Endodermal cell (in vitro differentiated cells): ENCODE measurements at regions not wholly inside any gene's neighbourhood (a gene's known extent, or its start where the extent isn't known, plus 50 kb on each side); places are given as distances from the start of the nearest gene placed in this dataset.

Source experiments
- DNase-seq: peaks from one replicate; pipeline ENCODE4 v3.0.0-alpha.2; 2017
- H3K27ac ChIP-seq: 2 replicates; pipeline ENCODE4 v1.5.1; 2013; ENCODE audit warnings: mild to moderate bottlenecking, low read depth, low read length, moderate library complexity
- H3K27me3 ChIP-seq: 2 replicates; pipeline ENCODE4 v1.6.1; 2013; ENCODE audit warnings: mild to moderate bottlenecking, low read length, moderate library complexity; ENCODE audit not compliant: insufficient read depth, control insufficient read depth, poor library complexity, severe bottlenecking
- H3K36me3 ChIP-seq: 2 replicates; pipeline ENCODE4 v1.7.0; 2013; ENCODE audit warnings: mild to moderate bottlenecking, low read length, moderate library complexity; ENCODE audit not compliant: control insufficient read depth, insufficient read depth
- H3K4me1 ChIP-seq: one replicate; pipeline ENCODE4 v1.7.0; 2013; ENCODE audit warnings: low read length; ENCODE audit not compliant: control insufficient read depth, insufficient read depth
- H3K4me3 ChIP-seq: 2 replicates; pipeline ENCODE4 v1.5.1; 2013; ENCODE audit warnings: mild to moderate bottlenecking, low read length, moderate library complexity
- H3K9ac ChIP-seq: 2 replicates; pipeline ENCODE4 v1.6.1; 2013; ENCODE audit warnings: mild to moderate bottlenecking, low read length, moderate library complexity; ENCODE audit not compliant: poor library complexity, severe bottlenecking; ENCODE audit errors: extremely low read depth
- H3K9me3 ChIP-seq: 2 replicates; pipeline ENCODE4 v1.6.1; 2013; ENCODE audit warnings: mild to moderate bottlenecking, low read length, moderate library complexity; ENCODE audit not compliant: control insufficient read depth
- H3K27ac Mint-ChIP-seq: 2 replicates; pipeline ENCODE4 v1.8.0; 2020; ENCODE audit warnings: mixed read lengths
- H3K27me3 Mint-ChIP-seq: 2 replicates; pipeline ENCODE4 v1.8.0; 2021; ENCODE audit warnings: mild to moderate bottlenecking, mixed read lengths; ENCODE audit not compliant: insufficient read depth
- H3K36me3 Mint-ChIP-seq: 2 replicates; pipeline ENCODE4 v1.8.0; 2020; ENCODE audit warnings: low read depth, mixed read lengths
- H3K4me1 Mint-ChIP-seq: 2 replicates; pipeline ENCODE4 v1.8.0; 2020; ENCODE audit warnings: mixed read lengths
- H3K4me3 Mint-ChIP-seq: 2 replicates; pipeline ENCODE4 v1.8.0; 2020; ENCODE audit warnings: mild to moderate bottlenecking, moderate library complexity, mixed read lengths
- H3K9me3 Mint-ChIP-seq: 2 replicates; pipeline ENCODE4 v1.8.0; 2020; ENCODE audit warnings: mild to moderate bottlenecking, mixed read lengths
- CTCF ChIP-seq: fragments of 200-600 bp; sonication (generic); conservative IDR thresholded peaks from 2 replicates; pipeline ENCODE4 v1.5.0; 2021; ENCODE audit warnings: antibody characterized with exemption, mild to moderate bottlenecking
- WGBS, 2 experiments: methylation state at CpG; one replicate each; pipeline versions ENCODE4 v1.1.5 to v1.1.7; 2013; ENCODE audit warnings: missing lambda C conversion rate in 2 of 2, mixed read lengths in 1 of 2; ENCODE audit not compliant: insufficient coverage in 1 of 2, insufficient read length in 1 of 2; 5-methylcytosine and 5-hydroxymethylcytosine counted together

GRCh38 chr6:53995935-53996334 is 115.3 kb upstream of the MLIP start:
- Mint-ChIP-seq H3K4me3 (no peak overlapping the region), H3K27me3 (no peaks in the 10 kb centered on the region)
- no peak for DNase-seq

GRCh38 chr6:53998303-53998702 is 112.9 kb upstream of the MLIP start:
- Mint-ChIP-seq H3K27ac (no peak overlapping the region), H3K4me1 (peaks cover 4% of the 10 kb centered on the region), H3K36me3 (no peaks in the 10 kb centered on the region), H3K27me3 (no peaks in the 10 kb centered on the region), H3K4me3 (no peak overlapping the region), H3K9me3 (no peaks in the 10 kb centered on the region)
- Histone ChIP-seq H3K27ac (no peak overlapping the region), H3K9ac (no peak overlapping the region), H3K27me3 (no peaks in the 10 kb centered on the region), H3K4me1 (peaks cover 2% of the 10 kb centered on the region), H3K4me3 (no peak overlapping the region), H3K9me3 (no peaks in the 10 kb centered on the region), H3K36me3 (no peaks in the 10 kb centered on the region)
- TF ChIP-seq CTCF: no peak
- 93 to 96% methylated on average over 2 of the region's 2 CpGs for WGBS, 2 experiments
- no peak for DNase-seq

More at GRCh38 chr6:53995935-53996334, 115.3 kb upstream of the MLIP start:
- H3K36me3 Mint-ChIP-seq: no peaks in the 10 kb centered on the region
- peaks cover 4% of the 10 kb centered on the region for H3K4me1 Mint-ChIP-seq
- TF ChIP-seq CTCF: no peak
- no peaks in the 10 kb centered on the region for H3K9me3 Mint-ChIP-seq
- no peaks in the 10 kb centered on the region for H3K36me3 ChIP-seq
- H3K27ac ChIP-seq: no peak overlapping the region
- H3K27ac Mint-ChIP-seq: no peak overlapping the region
- H3K27me3 ChIP-seq: no peaks in the 10 kb centered on the region
- H3K4me1 ChIP-seq: peaks cover 2% of the 10 kb centered on the region
- H3K9me3 ChIP-seq: no peaks in the 10 kb centered on the region
- no peak overlapping the region for H3K4me3 ChIP-seq
- WGBS, 2 experiments: 83 to 96% methylated on average over 2 to 4 of the region's 4 CpGs
- no peak overlapping the region for H3K9ac ChIP-seq

GRCh38 chr6:53999088-53999755 is 112.0 kb upstream of the MLIP start:
- no peaks in the 10 kb centered on the region for H3K9me3 Mint-ChIP-seq
- no peak overlapping the region for H3K27ac Mint-ChIP-seq
- H3K9ac ChIP-seq: no peak overlapping the region
- peaks cover 4% of the 10 kb centered on the region for H3K4me1 Mint-ChIP-seq
- no peaks in the 10 kb centered on the region for H3K36me3 ChIP-seq
- H3K9me3 ChIP-seq: no peaks in the 10 kb centered on the region
- H3K4me3 Mint-ChIP-seq: no peak overlapping the region
- no peak for DNase-seq
- H3K27me3 ChIP-seq: no peaks in the 10 kb centered on the region
- no peaks in the 10 kb centered on the region for H3K36me3 Mint-ChIP-seq
- H3K4me3 ChIP-seq: no peak overlapping the region
- H3K4me1 ChIP-seq: peaks cover 2% of the 10 kb centered on the region
- no peak for TF ChIP-seq CTCF
- WGBS, 2 experiments: 94 to 100% methylated on average over 5 to 8 of the region's 8 CpGs
- no peaks in the 10 kb centered on the region for H3K27me3 Mint-ChIP-seq
- no peak overlapping the region for H3K27ac ChIP-seq
